ENCODE measurements at regions not wholly inside any gene's neighbourhood (a gene's known extent, or its start where the extent isn't known, plus 50 kb on each side); places are given as distances from the start of the nearest gene placed in this dataset.
"Not testable (repeated sequence)": the region's sequence is repeated elsewhere in the genome, so short reads cannot be mapped to it uniquely, and the experiment has no call there.

DNA sequence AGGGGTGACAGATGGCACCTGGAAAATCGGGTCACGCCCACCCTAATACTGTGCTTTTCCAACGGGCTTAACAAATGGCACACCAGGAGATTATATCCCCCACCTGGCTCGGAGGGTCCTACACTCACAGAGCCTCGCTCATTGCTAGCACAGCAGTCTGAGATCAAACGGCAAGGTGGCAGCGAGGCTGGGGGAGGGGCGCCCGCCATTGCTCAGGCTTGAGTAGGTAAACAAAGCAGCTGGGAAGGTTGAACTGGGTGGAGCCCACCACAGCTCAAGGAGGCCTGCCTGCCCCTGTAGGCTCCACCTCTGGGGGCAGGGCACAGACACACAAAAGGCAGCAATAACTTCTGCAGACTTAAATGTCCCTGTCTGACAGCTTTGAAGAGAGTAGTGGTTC is 346.8 kb downstream of the EIPR1 start:
- peaks cover 11% of the 10 kb centered on the region for H3K27me3 Mint-ChIP-seq
- H3K36me3 Mint-ChIP-seq (ENCODE audit: insufficient read depth); ATAC-seq (replicated peaks; ENCODE audit: extremely low read depth, poor library complexity, severe bottlenecking); DNase-seq (ENCODE audit: low spot score in 2 of 2); H3K4me1 Mint-ChIP-seq; H3K27ac Mint-ChIP-seq (ENCODE audit: low read depth); H3K4me3 Mint-ChIP-seq; H3K9me3 Mint-ChIP-seq: not testable (repeated sequence)

DNA sequence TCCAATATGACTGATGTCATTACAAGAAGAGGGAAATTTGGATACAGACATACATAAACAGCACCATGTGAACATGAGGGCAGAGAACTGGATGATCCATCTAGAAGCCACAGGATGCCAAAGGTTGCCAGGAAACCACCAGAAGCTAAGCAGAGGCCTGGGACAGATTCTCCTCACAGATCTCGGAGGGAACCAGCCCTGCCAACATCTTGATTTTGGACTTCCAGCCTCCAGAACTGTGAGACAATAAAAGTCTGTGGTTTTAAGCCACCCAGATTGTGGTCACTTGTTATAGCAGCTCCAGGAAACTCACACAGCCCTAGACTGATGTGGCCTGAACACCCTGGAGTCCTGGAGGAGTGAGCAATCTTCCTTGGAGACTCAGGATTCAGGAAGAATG is 351.6 kb downstream of the EIPR1 start:
- H3K4me3 Mint-ChIP-seq: no peak overlapping the region
- ATAC-seq (replicated peaks; ENCODE audit: extremely low read depth, poor library complexity, severe bottlenecking): no peak
- peaks cover 36% of the 10 kb centered on the region for H3K27me3 Mint-ChIP-seq

DNA sequence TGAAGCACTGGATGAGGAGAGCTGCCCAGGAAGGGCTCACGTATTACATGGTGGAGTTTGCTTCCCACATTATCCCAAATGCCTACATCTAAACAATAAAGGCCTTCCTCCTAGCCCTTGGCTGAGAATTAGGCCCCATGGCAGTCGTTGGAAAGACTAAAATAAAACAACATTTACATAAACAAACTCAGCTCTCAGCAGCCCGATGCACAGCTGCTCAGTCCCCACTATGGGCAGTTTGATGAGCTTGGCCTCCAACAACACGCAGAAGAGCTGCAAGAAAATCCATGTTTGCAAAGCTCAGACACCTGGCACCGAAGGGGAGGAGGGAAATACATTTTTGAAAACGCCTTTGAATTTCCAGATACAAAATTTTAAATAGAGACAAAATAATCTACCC is 352.4 kb downstream of the EIPR1 start:
- Mint-ChIP-seq H3K27ac (ENCODE audit: low read depth) (no peak overlapping the region), H3K27me3 (peaks cover 38% of the 10 kb centered on the region), H3K9me3 (no peaks in the 10 kb centered on the region), H3K4me1 (no peaks in the 10 kb centered on the region), H3K4me3 (no peak overlapping the region), H3K36me3 (ENCODE audit: insufficient read depth) (peaks cover 2% of the 10 kb centered on the region)
- ATAC-seq (replicated peaks; ENCODE audit: extremely low read depth, poor library complexity, severe bottlenecking) (no peak), DNase-seq (ENCODE audit: low spot score in 2 of 2) (no peak)

More for the DNA sequence above, 351.6 kb downstream of the EIPR1 start:
- DNase-seq (ENCODE audit: low spot score in 2 of 2): no peak
- no peak overlapping the region for H3K27ac Mint-ChIP-seq (ENCODE audit: low read depth)
- H3K36me3 Mint-ChIP-seq (ENCODE audit: insufficient read depth): peaks cover 2% of the 10 kb centered on the region
- no peaks in the 10 kb centered on the region for H3K4me1 Mint-ChIP-seq
- H3K9me3 Mint-ChIP-seq: no peaks in the 10 kb centered on the region

DNA sequence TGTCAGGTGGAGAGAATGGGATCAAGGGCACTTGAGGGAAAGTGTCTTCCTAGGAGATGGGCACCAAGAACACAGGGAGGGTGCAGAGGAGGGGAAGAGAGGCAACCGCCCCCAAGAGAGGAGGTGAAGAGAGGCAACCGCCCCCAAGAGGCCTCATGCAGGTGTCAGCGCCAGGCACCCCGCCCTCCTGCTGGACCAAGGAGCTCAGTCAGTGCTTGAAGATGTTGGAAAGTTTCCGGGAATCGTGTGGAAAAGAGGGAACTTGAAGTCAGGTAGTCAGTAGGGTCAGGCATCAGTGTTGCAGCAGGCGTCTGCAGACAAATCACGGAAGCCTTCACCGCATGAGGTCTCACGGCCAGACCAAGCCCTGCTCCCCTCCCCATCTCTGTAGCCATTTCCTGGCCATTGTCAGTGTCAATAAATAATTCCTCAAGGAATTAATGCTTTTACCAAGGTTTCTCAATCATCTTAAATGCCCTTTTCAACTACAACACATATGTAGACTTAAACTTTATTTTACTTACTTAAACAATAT is 353.1 kb downstream of the EIPR1 start:
- Mint-ChIP-seq H3K4me3 (no peak overlapping the region), H3K27ac (ENCODE audit: low read depth) (no peak overlapping the region), H3K27me3 (peaks cover 46% of the 10 kb centered on the region), H3K9me3 (no peaks in the 10 kb centered on the region), H3K4me1 (no peaks in the 10 kb centered on the region), H3K36me3 (ENCODE audit: insufficient read depth) (peaks cover 2% of the 10 kb centered on the region)
- no peak for DNase-seq (ENCODE audit: low spot score in 2 of 2)
- no peak for ATAC-seq (replicated peaks; ENCODE audit: extremely low read depth, poor library complexity, severe bottlenecking)

DNA sequence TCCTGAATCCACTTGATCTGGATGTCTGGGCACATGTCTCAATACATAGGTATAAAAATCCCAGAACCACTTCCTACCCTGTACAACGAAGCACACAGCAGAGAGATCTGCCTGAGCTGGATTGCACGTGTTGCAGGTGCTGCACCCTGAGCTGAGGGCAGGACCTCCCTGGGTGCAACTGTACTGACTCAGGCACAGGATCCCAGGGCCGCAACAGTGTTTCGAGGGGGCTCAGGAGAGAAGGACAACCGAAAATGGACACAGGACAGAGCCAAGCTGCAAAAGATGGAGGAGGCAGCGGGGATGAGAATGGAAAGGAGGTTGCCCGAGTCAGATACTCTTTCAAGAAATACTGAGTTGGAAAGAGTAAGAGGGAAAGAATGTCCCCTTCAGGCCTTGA is 354.1 kb downstream of the EIPR1 start:
- no peak overlapping the region for H3K27ac Mint-ChIP-seq (ENCODE audit: low read depth)
- H3K9me3 Mint-ChIP-seq: no peaks in the 10 kb centered on the region
- peaks cover 51% of the 10 kb centered on the region for H3K27me3 Mint-ChIP-seq
- ATAC-seq (replicated peaks; ENCODE audit: extremely low read depth, poor library complexity, severe bottlenecking): no peak
- no peaks in the 10 kb centered on the region for H3K4me1 Mint-ChIP-seq
- no peaks in the 10 kb centered on the region for H3K36me3 Mint-ChIP-seq (ENCODE audit: insufficient read depth)
- no peak for DNase-seq (ENCODE audit: low spot score in 2 of 2)
- no peak overlapping the region for H3K4me3 Mint-ChIP-seq

DNA sequence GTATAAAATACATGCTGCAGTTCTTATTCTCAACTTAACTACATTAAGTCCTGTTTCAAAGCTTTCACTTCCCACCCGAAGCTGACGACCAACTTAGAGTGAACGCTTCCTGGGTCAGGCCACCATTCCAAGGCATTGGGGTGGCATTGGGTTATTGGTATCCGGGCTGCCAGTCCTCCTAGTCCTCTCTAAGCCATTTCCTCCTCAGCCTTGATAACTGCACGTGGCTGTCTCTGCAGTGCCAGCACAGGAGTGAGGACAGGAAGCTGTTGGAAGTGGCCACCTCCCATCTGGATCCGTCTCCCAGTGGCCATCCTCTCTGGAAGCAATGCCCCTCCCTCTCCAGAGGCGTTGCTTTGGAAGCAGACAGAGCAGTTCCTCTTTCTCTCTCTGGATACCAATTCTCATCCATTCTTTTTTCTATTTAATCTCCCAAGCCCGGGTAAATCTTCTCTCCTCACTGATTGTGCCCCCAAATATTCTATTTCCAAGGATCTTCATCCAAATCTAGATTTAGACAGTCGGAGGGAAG is 354.7 kb downstream of the EIPR1 start:
- H3K27ac Mint-ChIP-seq (ENCODE audit: low read depth): no peak overlapping the region
- no peak for ATAC-seq (replicated peaks; ENCODE audit: extremely low read depth, poor library complexity, severe bottlenecking)
- H3K36me3 Mint-ChIP-seq (ENCODE audit: insufficient read depth): no peaks in the 10 kb centered on the region
- H3K27me3 Mint-ChIP-seq: peaks cover 51% of the 10 kb centered on the region
- H3K4me1 Mint-ChIP-seq: no peaks in the 10 kb centered on the region
- H3K9me3 Mint-ChIP-seq: no peaks in the 10 kb centered on the region
- DNase-seq (ENCODE audit: low spot score in 2 of 2): no peak
- H3K4me3 Mint-ChIP-seq: no peak overlapping the region

DNA sequence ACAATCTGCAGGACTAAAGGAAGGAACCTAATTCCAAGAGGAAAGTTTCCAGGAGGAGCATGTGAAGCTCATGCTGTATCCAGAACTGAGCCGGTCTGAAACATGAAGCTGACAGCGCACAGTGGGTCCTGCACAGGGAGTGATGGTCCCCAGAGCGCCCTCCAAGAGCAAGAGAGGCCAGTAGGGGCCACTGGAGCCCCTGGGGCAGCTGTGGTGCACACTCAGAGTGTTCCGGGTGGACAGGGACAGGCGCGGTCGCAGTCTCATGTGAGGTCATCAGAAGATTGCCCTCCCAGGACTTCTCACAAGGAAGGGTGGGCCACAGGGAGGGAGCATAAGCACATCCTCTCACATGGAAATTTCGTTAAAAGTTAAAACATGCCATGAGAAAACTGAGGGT is 355.9 kb downstream of the EIPR1 start:
- ATAC-seq (replicated peaks; ENCODE audit: extremely low read depth, poor library complexity, severe bottlenecking): no peak
- Mint-ChIP-seq H3K36me3 (ENCODE audit: insufficient read depth) (no peaks in the 10 kb centered on the region), H3K9me3 (no peaks in the 10 kb centered on the region)

DNA sequence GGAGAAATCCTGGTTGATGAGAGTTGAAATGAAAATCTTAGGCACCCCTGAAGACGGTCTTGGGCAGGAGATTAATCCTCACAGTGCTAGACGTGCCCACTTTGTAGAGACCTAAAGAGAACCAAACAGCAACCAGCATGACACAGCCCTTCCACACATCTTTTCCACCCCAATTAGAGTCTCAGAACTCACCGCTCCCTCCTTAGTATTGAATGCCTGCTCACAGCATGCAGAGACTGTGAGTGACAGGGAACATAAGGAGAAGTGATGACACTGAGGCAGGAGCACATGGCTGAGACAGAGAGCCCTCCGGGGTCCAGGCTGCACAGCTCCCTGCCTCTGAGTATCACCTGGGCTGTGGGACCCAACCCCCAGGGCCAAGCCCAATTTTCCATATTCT is 367.6 kb downstream of the EIPR1 start:
- no peaks in the 10 kb centered on the region for H3K36me3 Mint-ChIP-seq (ENCODE audit: insufficient read depth)
- peaks cover 16% of the 10 kb centered on the region for H3K9me3 Mint-ChIP-seq
- DNase-seq (ENCODE audit: low spot score in 2 of 2) (no peak), ATAC-seq (replicated peaks; ENCODE audit: extremely low read depth, poor library complexity, severe bottlenecking) (no peak)
- H3K4me1 Mint-ChIP-seq: no peaks in the 10 kb centered on the region
- no peak overlapping the region for H3K4me3 Mint-ChIP-seq
- H3K27ac Mint-ChIP-seq (ENCODE audit: low read depth): no peak overlapping the region
- H3K27me3 Mint-ChIP-seq: peaks cover 61% of the 10 kb centered on the region

More for the DNA sequence above, 355.9 kb downstream of the EIPR1 start:
- no peak overlapping the region for H3K27ac Mint-ChIP-seq (ENCODE audit: low read depth)
- no peaks in the 10 kb centered on the region for H3K4me1 Mint-ChIP-seq
- H3K27me3 Mint-ChIP-seq: peaks cover 50% of the 10 kb centered on the region
- DNase-seq (ENCODE audit: low spot score in 2 of 2): no peak
- no peak overlapping the region for H3K4me3 Mint-ChIP-seq

DNA sequence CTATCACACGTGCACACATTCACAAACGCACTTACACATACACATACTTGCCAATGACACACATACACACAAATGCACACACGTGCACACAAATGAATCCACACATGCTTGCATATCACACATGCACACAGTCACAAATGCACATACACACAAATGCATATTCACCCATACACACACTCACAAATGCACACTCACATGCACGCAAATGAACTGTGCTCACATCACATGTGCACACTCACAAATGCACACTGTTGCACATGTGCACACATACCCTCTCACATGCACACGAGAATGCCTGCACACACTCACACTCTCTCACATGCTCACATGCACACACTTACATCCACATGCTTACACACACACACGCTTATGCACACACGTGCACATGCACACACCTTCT is 368.1 kb downstream of the EIPR1 start:
- ATAC-seq (replicated peaks; ENCODE audit: extremely low read depth, poor library complexity, severe bottlenecking) (no peak), DNase-seq (ENCODE audit: low spot score in 2 of 2) (no peak)
- H3K27me3 Mint-ChIP-seq: peaks cover 66% of the 10 kb centered on the region
- H3K4me3 Mint-ChIP-seq: no peak overlapping the region
- peaks cover 13% of the 10 kb centered on the region for H3K9me3 Mint-ChIP-seq
- no peaks in the 10 kb centered on the region for H3K4me1 Mint-ChIP-seq
- H3K27ac Mint-ChIP-seq (ENCODE audit: low read depth): no peak overlapping the region
- no peaks in the 10 kb centered on the region for H3K36me3 Mint-ChIP-seq (ENCODE audit: insufficient read depth)

DNA sequence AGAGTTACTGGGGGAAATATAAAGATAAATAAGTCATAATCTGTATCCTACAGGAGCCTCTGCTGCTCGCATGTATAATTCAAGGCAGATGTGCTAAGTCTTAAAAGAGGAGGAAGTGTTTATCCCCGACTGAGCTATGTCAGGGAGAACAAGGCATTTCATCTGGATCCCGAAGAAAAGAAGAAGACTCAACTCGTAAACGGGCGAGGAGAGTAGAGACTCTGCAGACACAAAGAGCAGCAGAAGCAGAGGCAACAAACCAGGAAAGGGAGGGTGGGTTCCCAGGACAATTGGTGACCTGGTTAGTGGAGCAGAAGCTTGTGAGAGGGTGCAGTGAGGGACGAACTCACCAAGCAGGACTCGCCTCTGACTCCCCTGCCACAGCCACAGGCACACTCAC is 368.6 kb downstream of the EIPR1 start:
- Mint-ChIP-seq H3K27ac (ENCODE audit: low read depth) (no peak overlapping the region), H3K4me1 (no peaks in the 10 kb centered on the region), H3K27me3 (peaks cover 71% of the 10 kb centered on the region), H3K4me3 (no peak overlapping the region), H3K36me3 (ENCODE audit: insufficient read depth) (no peaks in the 10 kb centered on the region), H3K9me3 (peaks cover 12% of the 10 kb centered on the region)
- no peak for DNase-seq (ENCODE audit: low spot score in 2 of 2)
- ATAC-seq (replicated peaks; ENCODE audit: extremely low read depth, poor library complexity, severe bottlenecking): no peak

DNA sequence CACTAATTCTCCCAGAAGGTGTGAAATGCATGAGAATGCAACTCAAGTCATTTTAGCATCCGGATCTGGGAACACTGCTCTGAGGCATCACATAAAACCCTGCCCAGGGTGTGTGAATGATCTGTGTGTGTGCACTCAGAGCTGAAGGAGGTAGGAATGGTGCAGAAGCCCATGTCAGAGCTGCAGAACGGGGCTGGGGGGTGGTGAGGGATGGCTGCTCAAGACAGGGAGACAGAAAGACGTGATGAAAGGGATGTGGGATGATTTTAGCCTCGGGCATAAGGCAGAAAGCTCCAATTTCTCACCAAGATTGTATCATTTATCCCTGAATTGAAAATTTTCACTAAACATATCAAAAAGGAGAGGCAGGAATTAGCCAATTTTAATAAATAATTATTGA is 369.1 kb downstream of the EIPR1 start:
- H3K27ac Mint-ChIP-seq (ENCODE audit: low read depth): no peak overlapping the region
- no peak overlapping the region for H3K4me3 Mint-ChIP-seq
- no peaks in the 10 kb centered on the region for H3K4me1 Mint-ChIP-seq
- peaks cover 76% of the 10 kb centered on the region for H3K27me3 Mint-ChIP-seq
- H3K36me3 Mint-ChIP-seq (ENCODE audit: insufficient read depth): no peaks in the 10 kb centered on the region
- ATAC-seq (replicated peaks; ENCODE audit: extremely low read depth, poor library complexity, severe bottlenecking) (no peak), DNase-seq (ENCODE audit: low spot score in 2 of 2) (no peak)
- peaks cover 8% of the 10 kb centered on the region for H3K9me3 Mint-ChIP-seq

DNA sequence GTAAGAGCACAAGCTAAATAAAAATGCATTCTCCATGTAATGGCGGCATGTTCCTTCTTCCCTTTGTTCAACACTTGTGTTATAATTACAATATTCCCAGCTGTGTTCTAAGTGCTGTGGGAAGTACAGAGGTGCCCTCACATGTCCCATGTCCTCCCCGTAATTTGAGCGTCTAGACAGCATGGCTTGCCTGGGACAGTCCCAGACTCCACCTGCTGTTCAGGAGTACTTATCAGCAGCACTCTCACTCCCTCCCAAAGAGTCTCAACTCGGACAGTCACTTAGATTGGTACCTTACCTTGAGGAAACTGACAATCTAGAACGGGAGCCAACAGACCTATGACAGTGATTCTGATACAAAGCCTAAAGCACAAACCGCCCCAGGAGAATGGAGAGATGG is 370.5 kb downstream of the EIPR1 start:
- Mint-ChIP-seq H3K27me3 (peaks cover 71% of the 10 kb centered on the region), H3K9me3 (no peaks in the 10 kb centered on the region), H3K27ac (ENCODE audit: low read depth) (no peak overlapping the region), H3K4me1 (no peaks in the 10 kb centered on the region), H3K36me3 (ENCODE audit: insufficient read depth) (no peaks in the 10 kb centered on the region), H3K4me3 (no peak overlapping the region)
- ATAC-seq (replicated peaks; ENCODE audit: extremely low read depth, poor library complexity, severe bottlenecking): no peak
- no peak for DNase-seq (ENCODE audit: low spot score in 2 of 2)

DNA sequence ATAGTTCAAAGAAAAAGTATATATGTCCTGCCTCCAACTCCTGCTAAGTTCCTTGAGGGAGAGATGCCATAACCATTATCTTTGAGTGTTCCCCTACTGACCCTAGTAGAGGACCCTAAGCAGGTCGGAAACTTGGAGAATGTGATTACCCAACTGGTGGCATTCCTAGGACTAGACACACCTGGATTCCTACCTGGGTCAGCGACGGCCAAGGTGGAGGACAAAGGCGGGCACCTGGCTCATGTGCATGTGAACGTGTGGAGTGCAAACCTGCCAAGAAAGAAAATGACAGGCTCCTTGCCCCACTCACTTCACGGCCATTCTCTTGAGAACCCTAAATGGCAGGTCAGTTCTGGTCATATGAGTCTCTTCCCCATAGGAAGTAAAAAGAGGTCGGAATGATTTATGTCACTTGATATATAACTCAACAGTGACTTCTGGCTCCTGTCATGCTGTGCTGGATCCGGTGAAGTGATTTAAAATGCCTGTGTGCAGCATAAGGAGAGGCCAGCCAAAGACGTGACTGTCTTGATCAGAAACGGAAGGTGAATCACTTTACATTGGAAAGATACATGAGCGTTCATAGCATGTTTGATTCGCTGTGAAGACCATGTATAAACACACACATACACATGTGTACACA is 371.6 kb downstream of the EIPR1 start:
- Mint-ChIP-seq H3K4me1 (no peaks in the 10 kb centered on the region), H3K27me3 (peaks cover 80% of the 10 kb centered on the region), H3K27ac (ENCODE audit: low read depth) (no peak overlapping the region), H3K4me3 (no peak overlapping the region), H3K9me3 (no peaks in the 10 kb centered on the region), H3K36me3 (ENCODE audit: insufficient read depth) (no peaks in the 10 kb centered on the region)
- no peak for ATAC-seq (replicated peaks; ENCODE audit: extremely low read depth, poor library complexity, severe bottlenecking)
- DNase-seq (ENCODE audit: low spot score in 2 of 2): no peak
